ENCODE measurements at regions not wholly inside any gene's neighbourhood (a gene's known extent, or its start where the extent isn't known, plus 50 kb on each side); places are given as distances from the start of the nearest gene placed in this dataset.

- in situ Hi-C loops (cut with HindIII; ENCODE audit: low sequenced_read_pairs) = no loop called here
- no peak for DNase-seq (ENCODE audit: low spot score)
Measured at GRCh38 chrX:8310409-8310808, 139.3 kb upstream of the VCX2 start.

- in situ Hi-C loops (cut with HindIII; ENCODE audit: low sequenced_read_pairs) = no loop called here
- no peak for DNase-seq (ENCODE audit: low spot score)
Measured at GRCh38 chrX:8313844-8314243, 142.8 kb upstream of the VCX2 start.

- in situ Hi-C loops (cut with HindIII; ENCODE audit: low sequenced_read_pairs) = no loop called here
- DNase-seq (ENCODE audit: low spot score) = no peak
Measured at GRCh38 chrX:8314881-8315280, 143.8 kb upstream of the VCX2 start.

GRCh38 chrX:8319359-8319758 is 145.3 kb upstream of the VCX3B start:
- in situ Hi-C loops (cut with HindIII; ENCODE audit: low sequenced_read_pairs) = no loop called here

GRCh38 chrX:8323356-8323755 is 141.3 kb upstream of the VCX3B start:
- in situ Hi-C loops (cut with HindIII; ENCODE audit: low sequenced_read_pairs) = no loop called here
- no peak for DNase-seq (ENCODE audit: low spot score)

More at GRCh38 chrX:8319359-8319758, 145.3 kb upstream of the VCX3B start:
- DNase-seq (ENCODE audit: low spot score) = no peak

- no peak for DNase-seq (ENCODE audit: low spot score)
- in situ Hi-C loops (cut with HindIII; ENCODE audit: low sequenced_read_pairs) = no loop called here
Measured at GRCh38 chrX:8341814-8342590, 122.6 kb upstream of the VCX3B start.

GRCh38 chrX:8345473-8345872 is 119.2 kb upstream of the VCX3B start:
- no peak for DNase-seq (ENCODE audit: low spot score)
- in situ Hi-C loops (cut with HindIII; ENCODE audit: low sequenced_read_pairs) = no loop called here

- no peak for DNase-seq (ENCODE audit: low spot score)
- in situ Hi-C loops (cut with HindIII; ENCODE audit: low sequenced_read_pairs) = no loop called here
Measured at GRCh38 chrX:8346060-8346459, 118.6 kb upstream of the VCX3B start.

GRCh38 chrX:8346892-8347291 is 117.7 kb upstream of the VCX3B start:
- no peak for DNase-seq (ENCODE audit: low spot score)
- in situ Hi-C loops (cut with HindIII; ENCODE audit: low sequenced_read_pairs) = no loop called here

- no peak for DNase-seq (ENCODE audit: low spot score)
- in situ Hi-C loops (cut with HindIII; ENCODE audit: low sequenced_read_pairs) = no loop called here
Measured at GRCh38 chrX:8349816-8350544, 114.7 kb upstream of the VCX3B start.

- in situ Hi-C loops (cut with HindIII; ENCODE audit: low sequenced_read_pairs) = no loop called here
- no peak for DNase-seq (ENCODE audit: low spot score)
Measured at GRCh38 chrX:8358302-8358701, 106.3 kb upstream of the VCX3B start.

- in situ Hi-C loops (cut with HindIII; ENCODE audit: low sequenced_read_pairs) = no loop called here
- no peak for DNase-seq (ENCODE audit: low spot score)
Measured at GRCh38 chrX:8364369-8365141, 100.1 kb upstream of the VCX3B start.

GRCh38 chrX:8366481-8366880 is 98.1 kb upstream of the VCX3B start:
- in situ Hi-C loops (cut with HindIII; ENCODE audit: low sequenced_read_pairs) = no loop called here
- DNase-seq (ENCODE audit: low spot score) = no peak

GRCh38 chrX:8374041-8374825 is 90.4 kb upstream of the VCX3B start:
- in situ Hi-C loops (cut with HindIII; ENCODE audit: low sequenced_read_pairs) = no loop called here
- DNase-seq (ENCODE audit: low spot score) = no peak

- in situ Hi-C loops (cut with HindIII; ENCODE audit: low sequenced_read_pairs) = no loop called here
- no peak for DNase-seq (ENCODE audit: low spot score)
Measured at GRCh38 chrX:8377041-8377440, 87.6 kb upstream of the VCX3B start.

- in situ Hi-C loops (cut with HindIII; ENCODE audit: low sequenced_read_pairs) = no loop called here
- no peak for DNase-seq (ENCODE audit: low spot score)
Measured at GRCh38 chrX:8390771-8391170, 73.9 kb upstream of the VCX3B start.

- in situ Hi-C loops (cut with HindIII; ENCODE audit: low sequenced_read_pairs) = no loop called here
- no peak for DNase-seq (ENCODE audit: low spot score)
Measured at GRCh38 chrX:8403988-8404387, 60.6 kb upstream of the VCX3B start.

- in situ Hi-C loops (cut with HindIII; ENCODE audit: low sequenced_read_pairs) = no loop called here
- DNase-seq (ENCODE audit: low spot score) = no peak
Measured at GRCh38 chrX:8404471-8404870, 60.2 kb upstream of the VCX3B start.

GRCh38 chrX:8404926-8405325 is 59.7 kb upstream of the VCX3B start:
- DNase-seq (ENCODE audit: low spot score) = no peak
- in situ Hi-C loops (cut with HindIII; ENCODE audit: low sequenced_read_pairs) = no loop called here

Measured in G401 (cell line).